ENCODE measurements at regions not wholly inside any gene's neighbourhood (a gene's known extent, or its start where the extent isn't known, plus 50 kb on each side); places are given as distances from the start of the nearest gene placed in this dataset.

- TF ChIP-seq GATA2 (IDR thresholded peaks at IDR 0.05; ENCODE audit: low read depth, low read length) (no peak), GATA3 (IDR thresholded peaks at IDR 0.05; ENCODE audit: low read depth, low read length) (no peak)
Observed at GRCh38 chr11:106333678-106334077, 256.2 kb downstream of the AASDHPPT start.
